HFF-Myc (cell line): ENCODE measurements at regions not wholly inside any gene's neighbourhood (a gene's known extent, or its start where the extent isn't known, plus 50 kb on each side); places are given as distances from the start of the nearest gene placed in this dataset.

ENCODE experiments used
- DNase-seq: peaks from one replicate; pipeline ENCODE4 v3.0.0-alpha.2; 2011; ENCODE audit warnings: low read depth; ENCODE audit errors: extremely low read depth
- H3K4me3 ChIP-seq: replicated peaks from 2 replicates; pipeline ENCODE4 v1.5.1; 2011; ENCODE audit warnings: low read depth, mild to moderate bottlenecking, control low read depth, low read length
- CTCF ChIP-seq: IDR thresholded peaks from 2 replicates; pipeline ENCODE4 v1.5.1; 2012; ENCODE audit warnings: mild to moderate bottlenecking, low read depth, low read length, control low read depth; ENCODE audit errors: missing control alignments

- no peak for DNase-seq
- TF ChIP-seq CTCF: no peak
- H3K4me3 ChIP-seq: no peak overlapping the region
Measured at GRCh38 chr10:88116481-88116880, 253.1 kb downstream of the PTEN start.

GRCh38 chr10:88116971-88117626, 253.7 kb downstream of the PTEN start:
- TF ChIP-seq CTCF: no peak
- no peak for DNase-seq
- H3K4me3 ChIP-seq: no peak overlapping the region

GRCh38 chr10:88117869-88118632, 254.6 kb downstream of the PTEN start:
- H3K4me3 ChIP-seq: no peak overlapping the region
- no peak for DNase-seq
- TF ChIP-seq CTCF: no peak

- no peak for TF ChIP-seq CTCF
- no peak for DNase-seq
- H3K4me3 ChIP-seq: no peak overlapping the region
Measured at GRCh38 chr10:88118729-88119128, 255.3 kb downstream of the PTEN start.

- no peak overlapping the region for H3K4me3 ChIP-seq
- TF ChIP-seq CTCF: no peak
- DNase-seq: no peak
Measured at GRCh38 chr10:88119160-88119559, 255.7 kb downstream of the PTEN start.

- no peak for TF ChIP-seq CTCF
- DNase-seq: no peak
- no peak overlapping the region for H3K4me3 ChIP-seq
Measured at GRCh38 chr10:88120075-88120474, 256.6 kb downstream of the PTEN start.
